Astrocyte (in vitro differentiated cells and primary cell): ENCODE measurements at regions not wholly inside any gene's neighbourhood (a gene's known extent, or its start where the extent isn't known, plus 50 kb on each side); places are given as distances from the start of the nearest gene placed in this dataset.

Experiments
- DNase-seq: peaks from one replicate; pipeline ENCODE4 v3.0.0-alpha.2; 2010; ENCODE audit warnings: low read depth
- FAIRE-seq: peaks from 2 replicates; lab custom pipeline; 2011; peaks lifted over from hg19 to GRCh38; lab: Jason Lieb, UNC
- H2AFZ ChIP-seq: 2 replicates; pipeline ENCODE4 v1.6.0; 2012; ENCODE audit warnings: low read depth, low read length, inconsistent platforms
- H3K27ac ChIP-seq: 2 replicates; pipeline ENCODE4 v1.5.1; 2011; ENCODE audit warnings: low read depth, low read length, inconsistent platforms
- H3K27me3 ChIP-seq: 2 replicates; pipeline ENCODE4 v1.6.0; 2011; ENCODE audit warnings: low read length, inconsistent platforms; ENCODE audit not compliant: insufficient read depth
- H3K36me3 ChIP-seq: 2 replicates; pipeline ENCODE4 v1.5.1; 2011; ENCODE audit warnings: low read length, inconsistent platforms; ENCODE audit not compliant: insufficient read depth
- H3K4me1 ChIP-seq: 2 replicates; pipeline ENCODE4 v1.5.1; 2011; ENCODE audit warnings: low read length, inconsistent platforms; ENCODE audit not compliant: insufficient read depth
- H3K4me2 ChIP-seq: 2 replicates; pipeline ENCODE4 v1.6.0; 2012; ENCODE audit warnings: low read length, inconsistent platforms
- H3K4me3 ChIP-seq: 2 replicates; pipeline ENCODE4 v1.5.1; 2011; ENCODE audit warnings: low read depth, mild to moderate bottlenecking, low read length, inconsistent platforms; ENCODE audit not compliant: insufficient read depth
- H3K79me2 ChIP-seq: 2 replicates; pipeline ENCODE4 v1.6.0; 2012; ENCODE audit warnings: mild to moderate bottlenecking, low read length, inconsistent platforms; ENCODE audit not compliant: insufficient read depth
- H3K9ac ChIP-seq: 2 replicates; pipeline ENCODE4 v1.6.0; 2012; ENCODE audit warnings: mild to moderate bottlenecking, low read length, inconsistent platforms
- H3K9me3 ChIP-seq: 2 replicates; pipeline ENCODE4 v1.5.1; 2012; ENCODE audit warnings: low read depth, mild to moderate bottlenecking, low read length, inconsistent platforms; ENCODE audit not compliant: insufficient read depth
- H4K20me1 ChIP-seq: 2 replicates; pipeline ENCODE4 v1.6.0; 2012; ENCODE audit warnings: low read length, inconsistent platforms; ENCODE audit not compliant: insufficient read depth
- H3K27ac Mint-ChIP-seq: one replicate; pipeline ENCODE4 v1.8.0; 2021; ENCODE audit warnings: mild to moderate bottlenecking, mixed read lengths; ENCODE audit not compliant: unreplicated experiment
- H3K27me3 Mint-ChIP-seq: one replicate; pipeline ENCODE4 v1.8.0; 2021; ENCODE audit warnings: low read depth, mixed read lengths; ENCODE audit not compliant: unreplicated experiment
- H3K36me3 Mint-ChIP-seq: one replicate; pipeline ENCODE4 v1.8.0; 2021; ENCODE audit warnings: low read depth, mixed read lengths; ENCODE audit not compliant: unreplicated experiment
- H3K4me1 Mint-ChIP-seq: one replicate; pipeline ENCODE4 v1.8.0; 2021; ENCODE audit warnings: low read depth, mixed read lengths; ENCODE audit not compliant: unreplicated experiment
- H3K4me3 Mint-ChIP-seq: one replicate; pipeline ENCODE4 v1.8.0; 2021; ENCODE audit warnings: mild to moderate bottlenecking, moderate library complexity, mixed read lengths; ENCODE audit not compliant: unreplicated experiment
- H3K9me3 Mint-ChIP-seq: one replicate; pipeline ENCODE4 v1.8.0; 2021; ENCODE audit warnings: mild to moderate bottlenecking, mixed read lengths; ENCODE audit not compliant: unreplicated experiment
- CTCF ChIP-seq: IDR thresholded peaks from 2 replicates; pipeline ENCODE4 v1.5.1; 2011; ENCODE audit warnings: low read depth, mild to moderate bottlenecking, inconsistent platforms, low read length, moderate library complexity; ENCODE audit not compliant: insufficient read depth
- EZH2 ChIP-seq: IDR thresholded peaks from 2 replicates; pipeline ENCODE4 v1.6.1; 2012; ENCODE audit warnings: mild to moderate bottlenecking, low read length, inconsistent platforms; ENCODE audit not compliant: insufficient read depth

DNA sequence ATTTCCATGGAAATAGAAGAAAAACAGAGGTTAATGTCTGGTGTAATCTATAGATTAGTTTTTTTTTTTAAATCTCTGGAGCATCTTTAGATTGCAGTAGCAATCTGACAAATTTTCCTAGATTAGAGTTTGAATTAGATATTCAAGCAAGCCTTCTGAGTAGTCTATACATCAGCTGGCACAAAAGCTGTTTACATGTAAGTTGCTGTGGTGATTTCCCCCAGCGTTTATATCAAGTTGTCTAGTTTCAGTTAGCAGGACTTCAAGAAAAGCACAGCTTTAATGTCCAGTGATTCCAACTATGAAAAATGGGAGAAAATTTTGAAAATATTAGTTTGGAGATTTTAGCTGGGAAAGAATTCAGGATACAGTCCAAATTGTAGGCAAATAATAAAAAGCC, 605.0 kb upstream of the USP15 start:
- DNase-seq (no peak), FAIRE-seq (no peak)
- Histone ChIP-seq H4K20me1 (no peaks in the 10 kb centered on the region), H3K27ac (no peak overlapping the region), H3K9me3 (no peaks in the 10 kb centered on the region), H3K9ac (no peak overlapping the region), H3K4me1 (no peaks in the 10 kb centered on the region), H3K79me2 (no peaks in the 10 kb centered on the region), H3K4me2 (no peak overlapping the region), H3K27me3 (no peaks in the 10 kb centered on the region), H3K36me3 (no peaks in the 10 kb centered on the region), H3K4me3 (no peak overlapping the region), H2AFZ (no peak overlapping the region)
- TF ChIP-seq CTCF (no peak), EZH2 (no peak)
- Mint-ChIP-seq H3K27ac (no peak overlapping the region), H3K36me3 (no peaks in the 10 kb centered on the region), H3K27me3 (no peaks in the 10 kb centered on the region), H3K4me3 (no peak overlapping the region), H3K4me1 (no peaks in the 10 kb centered on the region), H3K9me3 (no peaks in the 10 kb centered on the region)

DNA sequence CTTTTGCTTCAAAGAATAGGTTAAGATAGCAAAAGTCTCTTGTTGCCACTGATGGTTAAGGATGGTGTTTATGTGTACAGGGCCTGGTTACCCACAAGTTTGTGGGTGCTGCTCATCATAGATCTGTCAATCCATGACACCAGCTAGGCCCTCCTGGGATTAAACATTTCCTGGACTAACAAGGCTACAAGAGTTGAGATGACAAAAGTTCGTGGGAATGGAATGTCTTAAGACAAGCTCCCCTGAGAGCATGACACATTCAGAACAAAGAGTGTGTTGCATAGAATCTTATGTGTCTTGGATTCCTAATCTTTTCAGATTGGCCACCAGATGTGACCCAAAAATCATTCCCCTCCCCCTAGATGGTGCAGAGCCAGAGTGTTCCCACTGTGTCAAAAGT, 592.5 kb upstream of the USP15 start:
- no peaks in the 10 kb centered on the region for H3K79me2 ChIP-seq
- H3K9ac ChIP-seq: no peak overlapping the region
- no peak overlapping the region for H2AFZ ChIP-seq
- H3K27me3 ChIP-seq: no peaks in the 10 kb centered on the region
- no peaks in the 10 kb centered on the region for H3K36me3 ChIP-seq
- H3K4me1 ChIP-seq: no peaks in the 10 kb centered on the region
- no peak for TF ChIP-seq EZH2
- no peak for TF ChIP-seq CTCF
- no peak overlapping the region for H3K4me3 ChIP-seq
- DNase-seq (no peak), FAIRE-seq (no peak)
- H3K27ac Mint-ChIP-seq: no peak overlapping the region
- peaks cover 3% of the 10 kb centered on the region for H3K4me1 Mint-ChIP-seq
- H3K4me3 Mint-ChIP-seq: no peak overlapping the region
- peaks cover 5% of the 10 kb centered on the region for H3K9me3 Mint-ChIP-seq
- no peaks in the 10 kb centered on the region for H3K27me3 Mint-ChIP-seq
- H4K20me1 ChIP-seq: no peaks in the 10 kb centered on the region
- H3K4me2 ChIP-seq: no peak overlapping the region
- H3K9me3 ChIP-seq: peaks cover 8% of the 10 kb centered on the region
- no peaks in the 10 kb centered on the region for H3K36me3 Mint-ChIP-seq
- H3K27ac ChIP-seq: no peak overlapping the region

GRCh38 chr12:61676520-61676919, 583.7 kb upstream of the USP15 start:
- Mint-ChIP-seq H3K9me3 (peaks cover 2% of the 10 kb centered on the region), H3K36me3 (no peaks in the 10 kb centered on the region), H3K4me3 (no peak overlapping the region), H3K4me1 (peaks cover 3% of the 10 kb centered on the region), H3K27ac (no peak overlapping the region), H3K27me3 (no peaks in the 10 kb centered on the region)
- no peak overlapping the region for H2AFZ ChIP-seq
- H3K4me1 ChIP-seq: no peaks in the 10 kb centered on the region
- H4K20me1 ChIP-seq: no peaks in the 10 kb centered on the region
- H3K79me2 ChIP-seq: no peaks in the 10 kb centered on the region
- H3K36me3 ChIP-seq: no peaks in the 10 kb centered on the region
- H3K4me2 ChIP-seq: no peak overlapping the region
- H3K4me3 ChIP-seq: no peak overlapping the region
- H3K27me3 ChIP-seq: no peaks in the 10 kb centered on the region
- no peak overlapping the region for H3K9ac ChIP-seq
- no peak overlapping the region for H3K27ac ChIP-seq
- no peak for TF ChIP-seq CTCF
- TF ChIP-seq EZH2: no peak
- no peaks in the 10 kb centered on the region for H3K9me3 ChIP-seq
- DNase-seq (no peak), FAIRE-seq (no peak)
